ENCODE measurements at regions not wholly inside any gene's neighbourhood (a gene's known extent, or its start where the extent isn't known, plus 50 kb on each side); places are given as distances from the start of the nearest gene placed in this dataset.

DNA sequence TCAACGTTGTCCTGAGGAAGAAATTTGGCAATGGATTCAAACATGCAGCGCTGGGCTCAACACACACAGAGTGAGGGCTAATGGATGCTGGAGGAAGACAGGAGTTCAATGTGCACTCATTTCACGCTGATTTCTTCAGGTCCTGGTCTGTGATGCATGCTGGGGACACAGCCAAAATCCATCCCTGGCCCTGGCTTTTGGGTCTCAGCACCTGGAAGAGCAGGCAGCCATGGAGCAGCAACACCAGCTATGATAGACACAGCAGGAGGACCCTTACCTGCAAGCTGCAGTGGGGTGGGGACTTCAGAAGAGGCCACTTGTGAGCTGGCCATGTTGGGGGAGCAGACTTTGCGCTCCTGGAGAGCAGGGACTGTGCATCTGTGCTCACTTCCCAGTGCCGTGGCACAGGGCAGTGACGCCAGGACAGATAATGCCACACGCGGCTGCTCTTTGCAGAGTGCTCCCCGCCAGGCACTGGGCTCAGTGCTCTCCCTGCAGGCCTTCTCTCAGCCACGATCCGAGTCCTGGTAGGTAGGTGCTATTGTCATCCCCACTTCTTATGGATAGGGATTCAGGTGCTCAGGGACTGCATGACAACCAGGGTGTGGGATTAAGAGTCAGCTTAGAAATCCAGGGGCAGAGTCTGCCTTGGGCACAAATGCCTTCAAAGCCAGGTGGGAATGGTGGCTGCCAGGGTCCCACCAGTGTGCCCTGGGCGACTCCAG, 138.8 kb upstream of the UNC5B start:
- peaks cover 0 to 35% of the 10 kb centered on the region in 2 donors for H3K4me1 ChIP-seq (ENCODE audit: control insufficient read depth in 1 of 2, low read depth in 2 of 2)
- H3K27me3 ChIP-seq (replicated peaks; ENCODE audit: insufficient read depth): no peaks in the 10 kb centered on the region
- no peaks in the 10 kb centered on the region for H3K9me3 ChIP-seq
- no peaks in the 10 kb centered on the region for H3K36me3 ChIP-seq
- ATAC-seq (ENCODE audit: insufficient number of reproducible peaks, low FRiP score, low read depth) (no peak), DNase-seq (ENCODE audit: low spot score) (no peak)
- H3K27ac ChIP-seq: no peak overlapping the region
- H3K4me3 ChIP-seq: no peak overlapping the region
- TF ChIP-seq CTCF (IDR thresholded peaks at IDR 0.05): no peak

DNA sequence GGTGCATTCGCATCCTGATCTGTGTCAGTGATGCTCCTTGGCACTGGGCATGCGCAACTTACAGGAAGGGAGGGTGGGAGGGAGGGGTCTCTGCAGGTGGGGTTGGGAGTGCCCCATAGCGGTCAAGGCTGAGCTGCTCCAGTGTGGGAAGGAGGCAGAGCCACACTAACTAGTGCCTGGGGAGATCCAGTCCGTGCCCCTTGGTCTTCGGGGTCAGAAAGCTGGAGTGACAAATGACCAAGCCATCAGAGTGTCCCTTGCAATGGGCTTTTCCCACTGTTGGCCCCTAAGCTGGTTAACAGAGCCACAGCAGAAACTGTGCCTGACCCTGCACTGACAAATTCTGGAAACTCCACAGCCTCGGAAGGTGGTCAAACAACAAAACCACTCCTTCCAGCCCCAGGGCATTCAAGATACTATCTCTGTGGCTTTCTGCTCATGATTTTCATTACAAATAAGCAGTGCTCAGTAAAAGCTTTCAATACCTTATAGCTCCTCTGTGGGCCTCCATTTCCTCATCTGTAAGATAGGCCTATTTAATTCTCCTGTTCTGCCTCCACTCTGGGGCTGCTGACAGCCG, 138.1 kb upstream of the UNC5B start:
- H3K36me3 ChIP-seq: no peaks in the 10 kb centered on the region
- no peak for ATAC-seq (ENCODE audit: insufficient number of reproducible peaks, low FRiP score, low read depth)
- peaks cover 0 to 28% of the 10 kb centered on the region in 2 donors for H3K4me1 ChIP-seq (ENCODE audit: control insufficient read depth in 1 of 2, low read depth in 2 of 2)
- no peak overlapping the region for H3K4me3 ChIP-seq
- H3K27ac ChIP-seq: no peak overlapping the region
- no peaks in the 10 kb centered on the region for H3K27me3 ChIP-seq (replicated peaks; ENCODE audit: insufficient read depth)
- no peaks in the 10 kb centered on the region for H3K9me3 ChIP-seq
- TF ChIP-seq CTCF (IDR thresholded peaks at IDR 0.05): no peak
- no peak for DNase-seq (ENCODE audit: low spot score)

DNA sequence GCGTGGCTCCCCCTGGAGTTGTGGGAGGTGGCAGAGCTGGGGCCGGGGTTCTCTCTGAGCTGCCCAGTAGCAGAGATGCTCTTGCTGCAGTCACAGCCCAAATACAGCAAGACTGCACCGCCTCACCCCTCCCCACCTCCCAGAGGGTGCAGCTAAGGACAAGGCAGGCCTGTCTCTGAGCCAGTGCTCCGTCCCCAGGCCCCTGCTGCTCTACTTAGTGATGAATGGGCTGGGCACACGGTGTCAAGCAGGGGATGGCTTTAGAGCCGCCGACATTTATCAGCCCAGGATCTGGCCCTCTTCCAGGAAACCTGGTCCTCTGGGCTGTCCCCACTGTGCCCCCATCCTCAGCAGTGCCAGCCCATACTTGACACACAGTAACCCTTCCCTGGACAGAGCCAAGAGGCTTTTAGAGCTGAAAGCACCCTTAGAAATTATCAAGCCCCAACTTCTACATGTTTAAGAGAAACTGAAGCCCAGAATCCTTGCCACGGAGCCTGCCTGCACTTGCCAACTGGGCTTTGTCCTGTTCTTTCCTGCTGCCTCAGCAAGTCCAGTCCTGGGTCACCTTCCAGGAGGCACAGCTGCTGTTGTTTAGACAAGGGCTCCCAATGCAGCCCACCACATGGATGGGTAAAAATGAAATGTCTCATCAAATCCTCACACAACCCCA, 137.1 kb upstream of the UNC5B start:
- no peak for DNase-seq (ENCODE audit: low spot score)
- TF ChIP-seq CTCF (IDR thresholded peaks at IDR 0.05): no peak
- Histone ChIP-seq H3K36me3 (no peaks in the 10 kb centered on the region), H3K9me3 (no peaks in the 10 kb centered on the region), H3K27me3 (replicated peaks; ENCODE audit: insufficient read depth) (no peaks in the 10 kb centered on the region), H3K4me3 (no peak overlapping the region), H3K4me1 (ENCODE audit: control insufficient read depth in 1 of 2, low read depth in 2 of 2) (peaks cover 0 to 19% of the 10 kb centered on the region in 2 donors), H3K27ac (no peak overlapping the region)
- ATAC-seq (ENCODE audit: insufficient number of reproducible peaks, low FRiP score, low read depth): no peak

DNA sequence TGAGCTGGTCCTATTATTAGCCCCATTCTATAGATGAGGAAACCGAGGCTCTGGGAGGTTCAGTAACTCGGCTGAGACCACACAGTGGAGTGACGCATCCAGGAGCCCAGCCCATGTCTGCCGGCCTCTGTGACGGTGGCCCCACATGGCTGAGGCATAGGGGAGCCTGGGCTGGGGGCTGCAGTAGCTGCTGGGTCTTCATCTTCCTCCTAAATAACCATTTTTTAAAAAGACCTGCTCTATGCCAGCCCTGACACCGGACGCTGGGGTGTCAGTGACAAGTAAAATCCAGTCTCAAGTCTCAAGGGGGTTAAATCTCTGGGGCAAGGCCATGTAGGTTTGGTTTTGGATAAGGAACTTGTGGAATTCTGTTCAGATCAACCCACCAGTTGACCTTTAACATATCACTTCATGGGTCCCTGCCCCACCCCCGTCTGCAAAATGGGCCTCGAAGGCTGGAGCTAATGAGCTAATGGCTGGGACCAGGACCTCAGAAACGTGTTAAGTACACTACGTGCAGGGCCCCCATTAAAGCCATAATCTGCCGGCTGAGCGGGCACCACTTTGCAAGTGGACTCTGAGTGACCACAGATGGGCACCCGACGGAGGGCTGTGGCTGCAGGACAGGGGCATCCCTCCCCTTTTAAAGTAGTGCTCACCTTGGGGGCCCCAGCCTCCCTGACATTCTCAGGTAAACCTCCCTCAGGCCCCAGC, 136.5 kb upstream of the UNC5B start:
- DNase-seq (ENCODE audit: low spot score): no peak
- no peak overlapping the region for H3K4me3 ChIP-seq
- TF ChIP-seq CTCF (IDR thresholded peaks at IDR 0.05): no peak
- no peaks in the 10 kb centered on the region for H3K36me3 ChIP-seq
- H3K4me1 ChIP-seq (ENCODE audit: control insufficient read depth in 1 of 2, low read depth in 2 of 2): peaks cover 0 to 12% of the 10 kb centered on the region in 2 donors
- no peak for ATAC-seq (ENCODE audit: insufficient number of reproducible peaks, low FRiP score, low read depth)
- no peaks in the 10 kb centered on the region for H3K9me3 ChIP-seq
- no peak overlapping the region for H3K27ac ChIP-seq
- H3K27me3 ChIP-seq (replicated peaks; ENCODE audit: insufficient read depth): no peaks in the 10 kb centered on the region

All from thoracic aorta (tissue), 2 donors.